Esophagus muscularis mucosa (tissue), 3 donors: ENCODE measurements at regions not wholly inside any gene's neighbourhood (a gene's known extent, or its start where the extent isn't known, plus 50 kb on each side); places are given as distances from the start of the nearest gene placed in this dataset.

Experiments used
- CTCF ChIP-seq, 3 experiments: fragments of 200-600 bp in 2 of 3; fragments of 450-650 bp in 1 of 3; sonication (generic) in 2 of 3; IDR thresholded peaks; one replicate each; pipeline ENCODE4 v1.5.1; 2017 to 2019; ENCODE audit warnings: antibody characterized with exemption in 3 of 3, mild to moderate bottlenecking in 2 of 3, moderate library complexity in 1 of 3
- POLR2A ChIP-seq: fragments of 450-650 bp; IDR thresholded peaks from one replicate; pipeline ENCODE4 v1.6.1; 2017; ENCODE audit warnings: antibody characterized with exemption, moderate library complexity, mild to moderate bottlenecking, low read depth
- POLR2AphosphoS5 ChIP-seq, 2 donors: sonication (generic); formaldehyde crosslinking; IDR thresholded peaks; one replicate each; pipeline ENCODE4 v1.6.1; 2017; ENCODE audit warnings: antibody characterized with exemption in 2 of 2

- no peak for TF ChIP-seq CTCF (IDR thresholded peaks at IDR 0.05)
- TF ChIP-seq POLR2AphosphoS5 (IDR thresholded peaks at IDR 0.05): no peak
- no peak for TF ChIP-seq POLR2A
Measured at GRCh38 chrX:23525531-23525930, 141.8 kb upstream of the PRDX4 start.
